ENCODE measurements at regions not wholly inside any gene's neighbourhood (a gene's known extent, or its start where the extent isn't known, plus 50 kb on each side); places are given as distances from the start of the nearest gene placed in this dataset.

DNA sequence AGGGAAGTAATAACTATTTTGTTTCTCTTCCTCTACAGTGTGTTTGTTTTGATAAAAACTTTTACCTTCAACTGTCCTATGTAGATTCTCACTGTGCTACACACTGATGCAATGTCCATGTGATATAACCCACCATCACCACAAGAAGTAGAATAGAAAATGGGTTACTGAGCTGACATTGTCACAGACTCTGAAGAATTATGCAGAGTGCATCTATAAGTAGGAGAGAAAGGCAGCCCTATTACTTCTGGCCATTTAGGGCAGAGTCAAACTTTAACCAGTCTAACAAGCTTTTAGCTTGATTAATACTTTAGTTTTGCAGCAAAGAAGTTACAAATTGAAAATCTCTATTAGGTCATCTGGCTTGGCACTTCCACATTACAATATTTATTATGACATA lies 354.0 kb upstream of the CDH8 start:
- intact Hi-C loops (cut with DNase I; ENCODE audit: low total_unique reads): no loop called here
- Histone ChIP-seq H3K36me3 (no peaks in the 10 kb centered on the region), H3K4me3 (no peak overlapping the region), H3K4me1 (no peaks in the 10 kb centered on the region), H3K27ac (no peak overlapping the region), H3K27me3 (no peaks in the 10 kb centered on the region), H3K9me3 (no peaks in the 10 kb centered on the region)
- DNase-seq: no peak
- no peak for TF ChIP-seq POLR2A (IDR thresholded peaks at IDR 0.05)
- TF ChIP-seq, protein P1, sequence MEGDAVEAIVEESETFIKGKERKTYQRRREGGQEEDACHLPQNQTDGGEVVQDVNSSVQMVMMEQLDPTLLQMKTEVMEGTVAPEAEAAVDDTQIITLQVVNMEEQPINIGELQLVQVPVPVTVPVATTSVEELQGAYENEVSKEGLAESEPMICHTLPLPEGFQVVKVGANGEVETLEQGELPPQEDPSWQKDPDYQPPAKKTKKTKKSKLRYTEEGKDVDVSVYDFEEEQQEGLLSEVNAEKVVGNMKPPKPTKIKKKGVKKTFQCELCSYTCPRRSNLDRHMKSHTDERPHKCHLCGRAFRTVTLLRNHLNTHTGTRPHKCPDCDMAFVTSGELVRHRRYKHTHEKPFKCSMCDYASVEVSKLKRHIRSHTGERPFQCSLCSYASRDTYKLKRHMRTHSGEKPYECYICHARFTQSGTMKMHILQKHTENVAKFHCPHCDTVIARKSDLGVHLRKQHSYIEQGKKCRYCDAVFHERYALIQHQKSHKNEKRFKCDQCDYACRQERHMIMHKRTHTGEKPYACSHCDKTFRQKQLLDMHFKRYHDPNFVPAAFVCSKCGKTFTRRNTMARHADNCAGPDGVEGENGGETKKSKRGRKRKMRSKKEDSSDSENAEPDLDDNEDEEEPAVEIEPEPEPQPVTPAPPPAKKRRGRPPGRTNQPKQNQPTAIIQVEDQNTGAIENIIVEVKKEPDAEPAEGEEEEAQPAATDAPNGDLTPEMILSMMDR (IDR thresholded peaks at IDR 0.05): no peak

DNA sequence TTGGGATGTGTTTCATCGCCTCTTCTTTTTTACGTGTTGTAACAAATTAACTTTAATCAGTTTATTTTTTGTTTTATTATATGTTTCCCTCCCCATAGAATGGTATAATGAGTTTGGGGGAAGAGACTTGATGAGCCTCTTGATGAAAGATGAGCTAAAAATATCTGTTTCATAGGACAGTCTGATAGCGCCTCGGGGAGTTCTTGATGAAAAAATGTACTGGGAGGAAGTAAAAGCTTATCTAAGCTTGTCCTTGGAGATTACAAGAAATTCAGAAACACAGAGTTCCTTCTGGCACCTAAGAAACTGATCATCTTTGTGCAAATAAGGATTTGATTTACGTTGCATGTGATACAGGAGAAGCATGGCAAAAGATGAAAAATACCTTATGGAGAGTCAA lies 350.2 kb upstream of the CDH8 start:
- H3K27ac ChIP-seq: no peak overlapping the region

DNA sequence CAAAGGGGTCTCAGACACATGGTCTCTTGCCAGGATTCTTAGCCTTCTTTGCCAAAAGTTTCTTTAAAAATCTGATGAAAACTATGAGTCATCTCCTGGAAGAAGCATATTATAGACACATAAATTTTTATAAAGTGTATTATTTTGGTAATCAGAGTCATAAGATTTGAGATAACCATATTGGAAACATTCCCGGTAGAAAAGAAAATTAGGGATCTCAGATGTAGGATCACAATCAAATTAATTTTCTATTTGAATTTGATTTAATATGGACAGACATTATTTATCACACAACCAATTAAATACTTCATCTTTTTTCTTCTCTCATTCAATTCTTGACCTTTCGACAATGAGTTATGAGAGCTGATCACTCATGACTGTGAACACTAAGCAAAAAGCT lies 347.7 kb upstream of the CDH8 start:
- Histone ChIP-seq H3K36me3 (no peaks in the 10 kb centered on the region), H3K9me3 (no peaks in the 10 kb centered on the region), H3K4me3 (no peak overlapping the region), H3K4me1 (no peaks in the 10 kb centered on the region), H3K27ac (no peak overlapping the region), H3K27me3 (no peaks in the 10 kb centered on the region)
- TF ChIP-seq, protein P1 (IDR thresholded peaks at IDR 0.05): no peak
- TF ChIP-seq POLR2A (IDR thresholded peaks at IDR 0.05): no peak
- intact Hi-C loops (cut with DNase I; ENCODE audit: low total_unique reads): no loop called here
- DNase-seq: no peak

More for the DNA sequence above, 350.2 kb upstream of the CDH8 start:
- no peaks in the 10 kb centered on the region for H3K9me3 ChIP-seq
- H3K27me3 ChIP-seq: no peaks in the 10 kb centered on the region
- H3K4me3 ChIP-seq: no peak overlapping the region
- no peak for DNase-seq
- intact Hi-C loops (cut with DNase I; ENCODE audit: low total_unique reads): no loop called here
- no peaks in the 10 kb centered on the region for H3K4me1 ChIP-seq
- no peak for TF ChIP-seq POLR2A (IDR thresholded peaks at IDR 0.05)
- TF ChIP-seq, protein P1 (IDR thresholded peaks at IDR 0.05): no peak
- no peaks in the 10 kb centered on the region for H3K36me3 ChIP-seq

DNA sequence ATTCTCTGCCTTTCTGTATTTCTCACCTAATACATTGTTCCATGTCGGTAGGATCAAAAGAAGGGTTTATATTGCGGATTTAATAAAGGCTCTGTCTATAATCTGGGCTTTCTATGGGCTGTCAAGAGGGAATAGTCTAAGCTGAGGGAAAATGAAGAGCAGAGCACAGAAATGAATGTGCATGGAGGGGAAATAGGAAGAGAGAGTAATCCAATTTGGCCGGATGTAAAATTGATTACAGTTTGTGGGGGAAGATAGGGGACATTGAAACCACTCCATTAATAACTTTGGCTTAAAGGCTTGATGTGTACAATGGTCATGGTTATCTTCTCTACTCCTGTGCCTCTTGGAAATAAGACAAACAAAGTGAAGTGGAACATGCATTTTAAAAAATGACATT lies 334.2 kb upstream of the CDH8 start:
- intact Hi-C loops (cut with DNase I; ENCODE audit: low total_unique reads): no loop called here
- TF ChIP-seq POLR2A (IDR thresholded peaks at IDR 0.05): no peak
- TF ChIP-seq, protein P1 (IDR thresholded peaks at IDR 0.05): no peak

DNA sequence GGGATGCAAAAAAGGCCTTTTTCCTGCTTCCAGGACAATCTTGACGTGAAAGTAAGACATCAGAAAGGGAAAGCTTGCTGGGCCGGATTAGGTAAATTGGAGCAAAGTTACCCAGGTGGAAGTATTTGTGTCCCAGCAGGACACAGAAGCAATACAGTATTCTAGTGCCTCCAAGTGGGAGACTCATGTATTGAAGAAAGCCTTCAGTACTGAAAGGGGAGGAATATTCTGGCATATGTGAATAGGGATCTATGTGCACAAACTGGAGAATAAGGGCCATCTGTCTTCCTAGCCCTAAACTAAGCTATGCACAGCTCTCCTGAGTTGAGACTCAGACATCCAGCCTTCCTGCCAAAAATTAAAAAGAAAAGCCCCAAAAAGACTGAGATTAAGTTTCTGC lies 327.3 kb upstream of the CDH8 start:
- intact Hi-C loops (cut with DNase I; ENCODE audit: low total_unique reads): no loop called here

More for the DNA sequence above, 334.2 kb upstream of the CDH8 start:
- Histone ChIP-seq H3K27ac (no peak overlapping the region), H3K9me3 (no peaks in the 10 kb centered on the region), H3K4me1 (no peaks in the 10 kb centered on the region), H3K27me3 (no peaks in the 10 kb centered on the region), H3K4me3 (no peak overlapping the region), H3K36me3 (no peaks in the 10 kb centered on the region)
- no peak for DNase-seq

More for the DNA sequence above, 327.3 kb upstream of the CDH8 start:
- no peak for DNase-seq
- no peaks in the 10 kb centered on the region for H3K9me3 ChIP-seq
- H3K27me3 ChIP-seq: no peaks in the 10 kb centered on the region
- TF ChIP-seq POLR2A (IDR thresholded peaks at IDR 0.05): no peak
- TF ChIP-seq, protein P1 (IDR thresholded peaks at IDR 0.05): no peak
- no peaks in the 10 kb centered on the region for H3K36me3 ChIP-seq
- H3K4me3 ChIP-seq: no peak overlapping the region
- no peaks in the 10 kb centered on the region for H3K4me1 ChIP-seq
- no peak overlapping the region for H3K27ac ChIP-seq

All from uterus (tissue), 3 donors.